Tibial artery (tissue), 4 donors: ENCODE measurements at regions not wholly inside any gene's neighbourhood (a gene's known extent, or its start where the extent isn't known, plus 50 kb on each side); places are given as distances from the start of the nearest gene placed in this dataset.

Experiments
- DNase-seq, 2 donors: peaks; one replicate each; pipeline ENCODE4 v3.0.0-alpha.2; 2019
- H3K27ac ChIP-seq, 2 donors: fragments of 200-600 bp; sonication (generic) in 1 of 2; 1 replicate in 1 of 2; 2 replicates in 1 of 2; pipeline ENCODE4 v1.5.1; 2018 to 2019; ENCODE audit warnings: mild to moderate bottlenecking in 1 of 2
- H3K27me3 ChIP-seq, 2 donors: fragments of 200-600 bp; sonication (generic) in 1 of 2; one replicate each; pipeline versions ENCODE4 v1.5.1 to v1.6.0; 2016 to 2019
- H3K36me3 ChIP-seq, 3 donors: fragments of 200-600 bp; sonication (generic) in 2 of 3; one replicate each; pipeline ENCODE4 v1.5.1; 2016 to 2019; ENCODE audit warnings: mild to moderate bottlenecking in 2 of 3
- H3K4me1 ChIP-seq, 4 donors: fragments of 200-600 bp; sonication (generic) in 2 of 4; 1 replicate in 3 of 4; 2 replicates in 1 of 4; pipeline ENCODE4 v1.5.1; 2016 to 2019
- H3K4me3 ChIP-seq, 2 donors: fragments of 200-600 bp; sonication (generic) in 1 of 2; 1 replicate in 1 of 2; 2 replicates in 1 of 2; pipeline ENCODE4 v1.5.1; 2018 to 2019; ENCODE audit warnings: mild to moderate bottlenecking in 2 of 2
- H3K9me3 ChIP-seq, 3 donors: fragments of 200-600 bp; sonication (generic) in 1 of 3; one replicate each; pipeline ENCODE4 v1.5.1; 2016 to 2019
- CTCF ChIP-seq, 2 experiments: fragments of 200-600 bp in 1 of 2; fragments of 450-650 bp in 1 of 2; IDR thresholded peaks; one replicate each; pipeline ENCODE4 v1.5.1; 2017 to 2019; ENCODE audit warnings: antibody characterized with exemption in 2 of 2, mild to moderate bottlenecking in 1 of 2, moderate library complexity in 1 of 2
- intact Hi-C: fragments of 100-400 bp; cut with DNase I; formaldehyde crosslinking; loops from one replicate; pipeline ENCODE4 v1.15.0; 2023; ENCODE audit warnings: low total_unique reads

- no peak for TF ChIP-seq CTCF (IDR thresholded peaks at IDR 0.05)
- intact Hi-C loops: no loop called here
- Histone ChIP-seq H3K9me3 (no peaks in the 10 kb centered on the region), H3K27me3 (no peaks in the 10 kb centered on the region), H3K4me3 (no peak overlapping the region), H3K36me3 (no peaks in the 10 kb centered on the region), H3K4me1 (peaks cover 0 to 11% (median 5%) of the 10 kb centered on the region in 4 donors), H3K27ac (no peak overlapping the region)
- no peak for DNase-seq
Measured at GRCh38 chr10:6349846-6350535, 147.3 kb downstream of the PFKFB3 start.

GRCh38 chr10:6350609-6351008 lies 147.9 kb downstream of the PFKFB3 start:
- no peak for TF ChIP-seq CTCF (IDR thresholded peaks at IDR 0.05)
- no peak for DNase-seq
- Histone ChIP-seq H3K9me3 (peaks cover 0 to 6% (median 0%) of the 10 kb centered on the region in 3 donors), H3K4me1 (peaks cover 0 to 11% (median 5%) of the 10 kb centered on the region in 4 donors), H3K27ac (no peak overlapping the region), H3K27me3 (no peaks in the 10 kb centered on the region), H3K36me3 (no peaks in the 10 kb centered on the region), H3K4me3 (no peak overlapping the region)
- intact Hi-C loops: no loop called here

- no peak overlapping the region for H3K4me3 ChIP-seq
- DNase-seq: no peak
- intact Hi-C loops: no loop called here
- no peak overlapping the region for H3K27ac ChIP-seq
- peaks cover 0 to 5% (median 0%) of the 10 kb centered on the region in 3 donors for H3K36me3 ChIP-seq
- no peaks in the 10 kb centered on the region for H3K27me3 ChIP-seq
- peaks cover 0 to 13% (median 0%) of the 10 kb centered on the region in 3 donors for H3K9me3 ChIP-seq
- peaks cover 0 to 11% (median 5%) of the 10 kb centered on the region in 4 donors for H3K4me1 ChIP-seq
- no peak for TF ChIP-seq CTCF (IDR thresholded peaks at IDR 0.05)
Measured at GRCh38 chr10:6351495-6351894, 148.8 kb downstream of the PFKFB3 start.

GRCh38 chr10:6353526-6353925 lies 150.8 kb downstream of the PFKFB3 start:
- intact Hi-C loops: no loop called here
- Histone ChIP-seq H3K4me1 (no peaks in the 10 kb centered on the region), H3K36me3 (peaks cover 0 to 7% (median 0%) of the 10 kb centered on the region in 3 donors), H3K9me3 (peaks cover 0 to 18% (median 0%) of the 10 kb centered on the region in 3 donors), H3K4me3 (no peak overlapping the region), H3K27ac (no peak overlapping the region), H3K27me3 (no peaks in the 10 kb centered on the region)
- TF ChIP-seq CTCF (IDR thresholded peaks at IDR 0.05): no peak
- no peak for DNase-seq

- intact Hi-C loops: no loop called here
Measured at GRCh38 chr10:6354168-6354772, 151.5 kb downstream of the PFKFB3 start.

More at GRCh38 chr10:6354168-6354772, 151.5 kb downstream of the PFKFB3 start:
- Histone ChIP-seq H3K4me1 (no peaks in the 10 kb centered on the region), H3K27me3 (no peaks in the 10 kb centered on the region), H3K36me3 (peaks cover 0 to 7% (median 0%) of the 10 kb centered on the region in 3 donors), H3K4me3 (no peak overlapping the region), H3K27ac (no peak overlapping the region), H3K9me3 (peaks cover 0 to 18% (median 0%) of the 10 kb centered on the region in 3 donors)
- no peak for TF ChIP-seq CTCF (IDR thresholded peaks at IDR 0.05)
- DNase-seq: no peak
